Myocyte (in vitro differentiated cells): ENCODE measurements at regions not wholly inside any gene's neighbourhood (a gene's known extent, or its start where the extent isn't known, plus 50 kb on each side); places are given as distances from the start of the nearest gene placed in this dataset.
A peak's percentile ranks its signal among the peaks of the same experiment; 100 is the strongest.

ENCODE experiments used
- DNase-seq: peaks from one replicate; pipeline ENCODE4 v3.0.0-alpha.2; 2012; ENCODE audit warnings: low read depth

- no peak for DNase-seq
Measured at GRCh38 chr1:214202992-214203391, 78.0 kb upstream of the SMYD2 start.

GRCh38 chr1:214205053-214205452 is 75.9 kb upstream of the SMYD2 start:
- DNase-seq, result peak; percentile 38

GRCh38 chr1:214208460-214208859 is 72.5 kb upstream of the SMYD2 start:
- DNase-seq, result no peak

GRCh38 chr1:214209260-214209808 is 71.6 kb upstream of the SMYD2 start:
- no peak for DNase-seq

- DNase-seq, result no peak
Measured at GRCh38 chr1:214213136-214213535, 67.8 kb upstream of the SMYD2 start.

GRCh38 chr1:214214851-214215250 is 66.1 kb upstream of the SMYD2 start:
- DNase-seq, result no peak

GRCh38 chr1:214215583-214215982 is 65.4 kb upstream of the SMYD2 start:
- no peak for DNase-seq

- no peak for DNase-seq
Measured at GRCh38 chr1:214216021-214216420, 64.9 kb upstream of the SMYD2 start.

GRCh38 chr1:214216779-214217178 is 64.2 kb upstream of the SMYD2 start:
- no peak for DNase-seq

- DNase-seq, result no peak
Measured at GRCh38 chr1:214219902-214220301, 61.1 kb upstream of the SMYD2 start.

GRCh38 chr1:214220891-214221290 is 60.1 kb upstream of the SMYD2 start:
- DNase-seq, result no peak

GRCh38 chr1:214224611-214225354 is 56.2 kb upstream of the SMYD2 start:
- peak; percentile 41 for DNase-seq

- DNase-seq, result peak; percentile 88
Measured at GRCh38 chr1:214228976-214229375, 52.0 kb upstream of the SMYD2 start.

GRCh38 chr1:214229736-214230135 is 51.2 kb upstream of the SMYD2 start:
- DNase-seq, result no peak
